HUDEP-2 (cell line): ENCODE measurements at regions not wholly inside any gene's neighbourhood (a gene's known extent, or its start where the extent isn't known, plus 50 kb on each side); places are given as distances from the start of the nearest gene placed in this dataset.
A peak's percentile ranks its signal among the peaks of the same experiment; 100 is the strongest.

Source experiments
- DNase-seq, 76 experiments: peaks; one replicate each; lab custom pipeline; 2025; ENCODE audit not compliant: unreplicated experiment in 76 of 76; lab: John Stamatoyannopoulos, UW

- peak in 11 of 76 experiments; percentile 4 to 43 (median 18) for DNase-seq
Measured at GRCh38 chr15:91469632-91470567, 369.8 kb downstream of the SV2B start.

GRCh38 chr15:91471468-91471867 lies 371.4 kb downstream of the SV2B start:
- DNase-seq = peak in 38 of 76 experiments; percentile 3 to 67 (median 26)

DNA sequence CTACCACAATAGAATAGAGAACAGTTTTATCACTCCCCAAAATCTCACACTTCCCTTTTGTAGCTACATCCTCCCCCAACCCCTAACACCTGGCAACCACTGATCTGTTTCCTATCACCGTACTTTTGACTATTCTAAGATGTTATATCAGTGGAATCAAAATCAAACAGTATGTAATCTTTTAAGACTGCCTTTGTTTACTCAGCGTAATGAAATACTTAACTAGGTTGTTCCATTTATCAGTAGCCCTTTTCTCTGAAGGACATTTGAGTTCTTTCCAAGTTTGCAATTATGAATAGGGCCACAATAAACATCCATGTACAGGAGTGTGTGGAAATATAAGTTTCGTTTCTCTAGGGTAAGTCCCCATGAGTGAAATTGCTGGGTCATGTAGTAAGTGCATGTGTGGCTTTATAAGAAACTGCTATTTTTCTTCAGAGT lies 372.3 kb downstream of the SV2B start:
- DNase-seq = peak in 7 of 76 experiments; percentile 3 to 29 (median 7)

DNA sequence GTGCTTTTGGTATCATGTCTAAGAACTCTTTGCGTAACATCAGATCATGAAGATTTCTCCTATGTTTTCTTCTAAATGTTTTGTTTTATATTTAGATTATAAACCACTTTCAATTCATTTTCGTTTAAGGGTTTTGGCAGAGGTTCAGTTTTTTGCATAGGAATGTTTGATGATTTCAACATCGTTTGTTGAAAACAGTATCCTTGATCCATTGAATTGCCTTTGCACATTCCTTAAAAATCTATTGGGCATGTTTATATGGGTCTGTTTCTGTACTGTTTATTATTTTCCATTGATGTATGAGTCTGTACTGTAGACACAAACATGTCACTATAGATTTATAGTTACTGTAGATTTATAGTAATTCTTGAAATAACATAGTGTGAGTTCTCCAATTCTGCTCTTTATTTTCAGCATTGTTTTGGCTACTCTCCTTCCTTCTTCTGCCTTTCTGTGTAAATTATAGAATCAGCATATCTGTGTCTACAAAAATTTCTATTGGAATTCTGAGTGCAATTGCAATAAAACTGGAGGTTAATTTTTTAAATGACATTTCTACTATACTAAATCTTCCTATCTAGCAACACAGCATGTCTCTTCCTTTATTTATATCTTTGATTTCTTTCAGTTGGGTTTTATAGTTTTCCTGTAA lies 374.0 kb downstream of the SV2B start:
- no peak for DNase-seq

DNA sequence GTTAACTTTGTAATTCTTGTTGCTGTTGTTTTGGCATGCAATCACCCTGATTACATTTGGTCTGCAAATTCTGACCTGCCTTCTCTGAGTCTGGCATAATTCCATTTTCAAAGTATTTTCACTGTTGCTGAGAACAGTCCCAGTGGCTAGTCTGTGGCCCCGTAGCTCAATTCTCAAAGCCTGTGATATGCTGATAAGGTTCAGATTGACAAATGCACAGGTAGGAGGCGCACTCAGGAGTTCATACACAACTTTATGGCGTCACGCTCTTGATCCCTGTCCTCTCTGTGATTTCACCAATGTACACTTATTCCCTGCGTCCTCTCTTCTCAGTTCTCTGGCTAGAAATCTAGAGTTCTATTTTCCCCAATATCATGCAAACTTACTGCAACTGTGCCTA lies 376.6 kb upstream of the SLCO3A1 start:
- DNase-seq = peak in 4 of 76 experiments; percentile 1 to 28 (median 10)

- DNase-seq = peak in 72 of 76 experiments; percentile 16 to 89 (median 64)
Measured at GRCh38 chr15:91478717-91479191, 374.8 kb upstream of the SLCO3A1 start.

- no peak for DNase-seq
Measured at GRCh38 chr15:91480426-91480825, 373.1 kb upstream of the SLCO3A1 start.

DNA sequence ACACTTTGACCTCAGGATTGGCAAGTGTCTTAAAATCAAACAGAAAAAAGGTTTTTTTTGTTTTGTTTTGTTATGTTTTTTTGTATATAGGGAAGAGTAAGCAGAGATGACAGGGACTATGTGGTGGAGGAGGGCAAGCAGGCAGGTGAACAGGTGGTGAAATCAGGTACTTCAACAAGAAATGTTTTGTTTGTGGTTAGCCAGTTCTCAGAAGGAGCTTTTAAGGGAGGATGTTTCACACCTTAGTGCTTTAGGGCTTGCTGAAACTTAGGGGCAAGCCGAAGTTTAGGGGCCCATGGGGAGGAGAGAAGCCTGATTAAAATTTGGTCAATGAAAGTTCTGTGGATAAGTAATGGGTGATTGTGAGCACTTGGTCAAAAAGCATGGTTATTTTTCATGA lies 370.7 kb upstream of the SLCO3A1 start:
- no peak for DNase-seq

GRCh38 chr15:91484141-91484540 lies 369.4 kb upstream of the SLCO3A1 start:
- no peak for DNase-seq

DNA sequence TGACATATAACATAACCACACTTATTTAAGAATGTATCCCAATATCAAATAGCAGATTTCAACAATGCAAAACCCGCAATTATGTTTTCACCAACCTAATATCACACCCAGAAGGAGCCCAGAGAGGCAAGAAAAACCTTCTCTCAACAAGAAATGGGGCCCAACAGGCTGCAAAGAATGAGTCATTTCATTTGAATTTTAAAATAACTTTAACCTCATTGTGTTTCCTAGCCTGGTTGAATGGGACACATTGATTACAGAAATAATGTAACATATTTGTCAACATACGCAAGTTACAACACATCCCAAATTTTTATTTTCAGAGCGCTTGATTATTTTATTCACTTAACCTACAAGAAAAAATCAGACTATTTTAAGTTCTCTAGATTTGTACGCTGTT lies 365.1 kb upstream of the SLCO3A1 start:
- DNase-seq = no peak

DNA sequence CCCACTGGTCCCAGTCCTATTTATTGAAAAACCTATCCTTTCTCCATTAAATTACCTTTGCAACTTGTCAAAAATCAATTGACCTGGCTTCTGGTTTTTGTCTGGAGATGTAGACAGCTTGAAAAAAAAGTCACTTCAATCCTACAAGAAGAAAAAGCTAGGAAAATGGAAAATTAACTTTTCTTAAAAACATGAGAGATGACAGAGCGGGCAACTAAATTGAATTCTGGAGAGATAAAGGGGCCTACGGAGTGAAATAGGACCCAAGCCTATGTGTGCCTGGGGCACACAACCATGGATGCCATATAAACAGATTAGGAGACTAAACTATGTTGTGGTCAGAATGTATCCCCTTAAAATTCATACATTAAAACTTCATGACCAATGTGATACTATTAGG lies 363.3 kb upstream of the SLCO3A1 start:
- DNase-seq = no peak

DNA sequence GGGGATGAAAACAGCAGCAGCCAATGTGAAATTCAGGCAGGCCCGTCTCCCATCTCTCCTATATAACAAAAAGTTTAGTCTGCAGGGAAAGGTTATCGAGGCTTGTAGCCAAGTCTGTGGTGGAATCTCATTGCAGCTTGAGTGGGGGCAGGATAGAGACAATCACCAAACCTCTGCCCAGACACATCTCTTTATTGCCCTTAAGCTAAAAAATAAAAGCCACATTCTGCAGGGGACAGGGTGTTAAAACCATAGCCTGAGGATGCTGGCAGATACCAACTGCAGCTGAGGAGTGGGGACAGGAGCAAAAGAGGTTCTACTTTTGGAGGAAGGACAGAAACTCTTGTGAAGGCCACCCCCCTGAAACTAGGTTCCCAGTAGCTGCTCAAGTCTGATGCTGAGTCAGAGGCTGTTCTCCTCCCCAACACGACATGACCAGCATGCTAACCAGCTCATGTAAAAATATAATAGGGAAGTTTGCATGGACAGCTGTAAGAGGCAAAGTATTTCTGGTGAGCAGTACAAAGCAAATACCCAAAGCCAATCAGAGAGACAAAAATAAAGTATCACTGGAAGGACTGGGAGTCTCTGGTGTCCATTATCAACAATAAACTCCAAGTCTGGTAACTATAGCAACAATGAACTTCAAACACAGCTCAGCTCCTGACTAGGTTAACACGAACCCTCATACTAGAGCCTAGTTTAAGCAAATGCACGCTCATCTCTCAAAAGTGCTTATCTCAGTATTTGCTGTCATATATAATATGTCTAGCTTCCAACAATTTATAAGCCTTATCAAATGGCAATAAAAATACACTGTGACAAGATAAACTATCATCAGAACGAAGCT lies 362.2 kb upstream of the SLCO3A1 start:
- DNase-seq = no peak

DNA sequence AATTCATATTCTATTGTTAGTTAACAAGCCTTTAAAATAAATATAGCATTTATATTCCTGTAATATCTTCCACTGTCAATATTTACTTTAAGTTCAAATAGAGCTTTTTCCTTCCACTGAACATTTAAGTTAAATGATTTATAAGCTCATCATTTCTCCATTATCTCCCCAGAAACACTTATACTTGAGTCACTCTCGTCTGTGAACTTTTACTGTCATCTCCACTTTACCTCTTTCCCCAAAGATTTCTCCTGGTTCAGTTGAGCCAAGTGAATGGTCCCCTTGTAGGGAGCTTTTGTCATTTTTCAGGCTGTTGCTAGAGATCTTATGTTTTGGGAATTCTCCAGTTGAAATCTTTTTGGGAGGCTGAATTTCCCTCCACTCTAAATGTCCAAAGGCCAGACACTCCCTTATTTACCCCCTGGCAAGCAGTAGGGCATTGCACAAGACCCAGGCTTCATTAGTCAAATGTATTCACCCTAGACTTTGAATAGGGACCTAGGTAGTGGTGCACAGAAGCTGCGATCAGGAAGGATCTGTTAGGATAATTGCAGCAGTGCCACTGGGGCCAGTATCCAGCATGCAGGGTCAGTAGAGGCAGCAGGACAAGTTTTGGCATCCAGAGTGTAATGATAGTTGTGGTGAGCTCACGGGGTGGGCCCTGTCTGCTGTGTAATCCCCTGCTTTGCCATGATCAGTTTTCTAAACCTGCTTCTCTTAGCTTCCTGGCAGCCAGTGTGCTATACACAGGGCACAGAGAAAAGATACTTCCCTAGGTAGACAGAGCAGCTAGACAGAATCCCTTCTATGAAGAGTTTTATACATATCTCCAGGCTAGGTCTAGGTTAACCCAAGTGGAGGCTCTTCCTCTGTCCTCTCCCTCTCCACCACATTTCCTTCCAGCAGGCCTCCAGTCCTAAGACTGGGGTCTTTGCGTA lies 356.5 kb upstream of the SLCO3A1 start:
- DNase-seq = no peak

GRCh38 chr15:91498046-91498748 lies 355.3 kb upstream of the SLCO3A1 start:
- DNase-seq = no peak

DNA sequence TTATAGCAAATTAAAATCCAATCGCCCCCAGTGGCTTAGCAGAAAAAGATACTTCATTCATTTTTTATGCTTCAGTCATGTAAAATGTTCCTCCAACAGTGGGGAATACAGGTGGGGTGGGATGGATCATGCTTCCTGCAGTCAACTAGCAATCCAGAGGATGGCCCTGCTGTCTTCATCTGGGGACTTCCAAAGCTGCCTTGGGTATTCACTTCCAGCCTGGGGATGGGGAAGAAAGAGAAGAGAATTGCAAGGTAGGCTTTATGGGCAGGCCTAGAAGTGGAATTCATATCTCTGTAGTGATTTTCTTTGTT lies 354.8 kb upstream of the SLCO3A1 start:
- no peak for DNase-seq

- DNase-seq = no peak
Measured at GRCh38 chr15:91499774-91500383, 353.6 kb upstream of the SLCO3A1 start.

- DNase-seq = no peak
Measured at GRCh38 chr15:91508633-91509032, 344.9 kb upstream of the SLCO3A1 start.

DNA sequence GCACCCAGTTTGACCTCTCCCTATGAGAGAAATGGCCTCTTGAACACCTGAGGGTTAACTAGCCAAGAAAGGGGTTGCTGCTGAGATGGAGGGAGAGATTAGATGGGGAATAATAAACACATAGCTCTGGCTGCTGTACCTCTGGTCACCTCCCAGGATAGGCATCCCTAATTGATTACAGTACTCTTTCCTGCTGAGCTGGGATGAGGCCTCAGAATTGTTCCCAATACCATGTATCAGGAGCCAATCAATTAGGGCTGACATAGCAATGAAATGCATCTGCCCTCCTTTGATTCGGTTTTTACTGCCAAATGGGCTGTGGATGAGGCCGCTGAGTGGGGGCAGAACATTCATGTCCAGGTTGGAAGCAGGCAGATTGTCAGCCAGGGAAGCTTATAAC lies 339.4 kb upstream of the SLCO3A1 start:
- no peak for DNase-seq
